GM18511 (cell line): ENCODE measurements at regions not wholly inside any gene's neighbourhood (a gene's known extent, or its start where the extent isn't known, plus 50 kb on each side); places are given as distances from the start of the nearest gene placed in this dataset.

ENCODE experiments used
- ATAC-seq: cut with Tn5 transposase; IDR thresholded peaks from one replicate; pipeline ENCODE4 v1.9.1; 2021; ENCODE audit warnings: mild to moderate bottlenecking, moderate library complexity; ENCODE audit not compliant: unreplicated experiment

GRCh38 chr1:38128511-38128910 lies 81.9 kb upstream of the POU3F1 start:
- ATAC-seq = no peak

DNA sequence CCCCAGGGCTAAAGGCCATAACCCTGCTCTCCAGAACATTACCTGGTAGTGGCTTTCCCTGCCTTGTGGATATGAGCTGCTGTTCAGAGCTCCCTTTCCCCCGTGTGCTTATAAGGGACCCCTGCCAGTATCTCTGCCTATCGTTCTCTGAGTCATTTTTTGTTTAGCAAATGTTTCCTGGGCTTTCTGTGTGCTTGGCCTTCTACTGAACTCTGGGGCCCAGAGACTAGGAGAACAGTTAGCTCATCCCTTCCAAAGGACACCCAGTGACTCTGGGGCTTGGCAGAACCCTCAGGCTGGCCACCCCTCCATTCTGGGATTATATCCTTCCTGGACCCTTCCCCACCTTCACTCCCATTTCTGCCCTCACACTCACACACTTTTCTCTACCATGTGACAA lies 80.8 kb upstream of the POU3F1 start:
- no peak for ATAC-seq

GRCh38 chr1:38126970-38127369 lies 80.4 kb upstream of the POU3F1 start:
- ATAC-seq = no peak

GRCh38 chr1:38125837-38126520 lies 79.4 kb upstream of the POU3F1 start:
- ATAC-seq = no peak

DNA sequence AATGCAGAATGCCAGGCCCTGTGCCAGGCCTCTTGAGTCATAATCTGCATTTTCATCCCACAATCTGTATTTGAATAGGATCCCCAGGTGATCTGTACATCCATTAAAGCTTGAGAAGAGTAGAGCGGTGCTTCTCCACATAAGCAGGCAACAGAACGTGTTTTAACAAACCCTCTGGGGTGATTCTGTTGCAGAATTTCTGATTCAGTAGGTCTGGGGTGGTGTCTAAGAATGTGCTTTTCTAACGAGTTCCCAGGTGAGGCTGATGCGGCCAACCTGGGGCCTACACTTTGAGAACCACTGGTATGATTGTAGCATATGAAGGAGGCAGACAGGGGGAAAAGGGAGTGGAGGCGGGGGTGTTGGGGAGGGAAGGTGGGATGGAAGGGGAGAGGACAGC lies 78.4 kb upstream of the POU3F1 start:
- no peak for ATAC-seq

- no peak for ATAC-seq
Observed at GRCh38 chr1:38123356-38124135, 77.0 kb upstream of the POU3F1 start.

GRCh38 chr1:38121231-38121680 lies 74.7 kb upstream of the POU3F1 start:
- no peak for ATAC-seq

GRCh38 chr1:38120552-38121230 lies 74.1 kb upstream of the POU3F1 start:
- ATAC-seq = no peak

DNA sequence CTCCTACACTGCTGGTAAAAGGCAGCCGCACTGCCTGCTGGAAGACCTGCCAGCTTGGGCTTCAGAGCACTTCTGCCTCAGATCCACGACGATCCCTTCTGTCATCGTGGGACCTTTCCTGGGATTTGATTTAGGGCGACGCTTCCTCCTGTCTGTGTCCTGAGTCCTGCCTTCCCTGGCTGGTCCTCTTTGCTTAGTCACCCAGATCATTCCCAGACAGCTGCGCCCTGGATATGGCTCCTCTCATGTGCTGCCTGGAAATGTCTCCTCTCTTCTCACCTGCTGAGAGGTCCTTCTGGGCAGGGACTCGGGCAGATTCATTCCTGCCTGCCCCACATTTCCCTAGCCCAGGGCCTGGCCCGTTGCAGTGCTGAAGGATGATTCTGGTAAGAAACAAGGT lies 72.4 kb upstream of the POU3F1 start:
- no peak for ATAC-seq

- no peak for ATAC-seq
Observed at GRCh38 chr1:38117444-38117887, 70.9 kb upstream of the POU3F1 start.

- no peak for ATAC-seq
Observed at GRCh38 chr1:38115682-38116202, 69.1 kb upstream of the POU3F1 start.

DNA sequence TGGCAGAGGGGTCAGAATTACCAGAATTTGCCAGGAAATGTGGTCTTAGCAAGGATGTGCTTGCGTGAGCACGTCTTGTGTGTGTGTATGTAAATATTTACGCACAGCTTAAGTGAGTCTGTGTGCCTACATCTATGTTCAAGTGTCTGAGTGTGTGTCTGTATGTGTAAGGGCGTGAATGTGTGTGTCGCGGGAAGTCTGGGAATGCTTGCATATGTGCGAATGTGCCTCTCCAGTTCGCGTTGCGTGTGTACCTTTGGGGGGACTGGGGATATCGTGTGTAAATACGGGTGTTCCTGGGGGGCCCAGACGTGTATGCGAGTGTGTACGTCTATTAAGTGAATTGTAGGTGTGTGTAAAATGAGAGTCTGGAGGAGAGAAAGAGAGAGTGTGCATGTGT lies 68.6 kb upstream of the POU3F1 start:
- no peak for ATAC-seq

DNA sequence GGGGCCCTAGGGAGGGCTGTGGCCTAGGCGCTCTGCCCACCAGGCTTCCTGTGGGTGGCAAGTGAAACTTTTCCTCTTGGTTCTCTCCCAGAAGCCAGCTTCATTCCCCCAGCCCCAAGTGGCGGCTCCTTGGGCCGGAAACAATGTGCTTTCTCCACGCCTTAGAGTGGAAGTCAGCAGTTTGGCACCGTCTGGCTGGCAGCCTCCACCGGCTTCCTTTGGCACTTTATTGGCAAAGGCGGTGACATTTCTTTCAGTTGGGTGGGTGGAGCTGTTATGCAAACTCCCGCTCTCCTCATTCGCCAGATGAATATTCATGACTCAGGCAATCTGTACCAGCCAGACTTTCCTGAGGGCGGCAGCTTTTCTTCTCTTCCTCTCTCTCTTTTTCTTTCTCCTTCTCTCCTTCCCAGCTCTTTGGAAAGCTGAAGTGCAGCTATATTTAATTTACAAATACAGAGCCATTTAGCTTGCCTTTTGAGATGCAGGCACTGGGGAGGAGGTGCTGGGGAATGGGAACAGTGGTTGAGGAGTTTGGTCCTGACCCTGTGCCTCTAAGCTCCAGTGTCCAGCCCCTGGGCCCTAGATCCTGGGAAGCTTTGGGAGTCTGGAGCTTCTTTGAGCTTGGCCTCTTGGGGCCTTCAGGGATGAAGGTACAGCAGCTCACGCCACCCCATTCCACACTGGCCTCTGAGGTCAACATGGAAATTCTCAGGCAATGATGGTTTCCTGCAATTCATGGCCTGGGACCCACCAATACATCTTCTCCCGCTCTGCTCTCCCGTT lies 67.8 kb upstream of the POU3F1 start:
- ATAC-seq = no peak

DNA sequence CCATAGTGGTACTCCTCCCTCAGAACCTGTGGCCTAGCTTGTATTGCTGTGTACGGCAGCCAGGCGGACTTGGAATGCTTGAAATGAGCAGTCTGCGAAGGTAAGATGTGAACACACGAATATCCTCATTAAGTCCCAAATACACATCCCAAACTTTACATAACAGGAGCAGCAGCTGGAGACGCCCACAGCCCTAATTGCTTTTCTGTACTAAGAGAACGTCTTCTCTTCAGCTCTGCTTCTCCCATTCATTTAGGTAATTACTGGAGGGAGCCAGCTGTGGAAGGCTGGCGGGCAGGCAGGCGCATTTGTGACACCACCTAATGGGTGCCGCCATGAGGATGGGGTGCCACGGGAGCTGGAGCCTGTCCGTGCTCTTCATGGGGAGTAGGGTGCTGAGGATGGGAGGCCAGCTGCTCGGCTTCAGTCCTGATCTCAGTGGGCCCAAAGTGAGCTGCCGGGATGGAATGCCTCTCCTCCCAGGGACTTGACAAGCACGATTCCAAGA lies 66.6 kb upstream of the POU3F1 start:
- ATAC-seq = no peak

- ATAC-seq = no peak
Observed at GRCh38 chr1:38111589-38111988, 65.0 kb upstream of the POU3F1 start.

GRCh38 chr1:38105267-38105666 lies 58.7 kb upstream of the POU3F1 start:
- no peak for ATAC-seq

DNA sequence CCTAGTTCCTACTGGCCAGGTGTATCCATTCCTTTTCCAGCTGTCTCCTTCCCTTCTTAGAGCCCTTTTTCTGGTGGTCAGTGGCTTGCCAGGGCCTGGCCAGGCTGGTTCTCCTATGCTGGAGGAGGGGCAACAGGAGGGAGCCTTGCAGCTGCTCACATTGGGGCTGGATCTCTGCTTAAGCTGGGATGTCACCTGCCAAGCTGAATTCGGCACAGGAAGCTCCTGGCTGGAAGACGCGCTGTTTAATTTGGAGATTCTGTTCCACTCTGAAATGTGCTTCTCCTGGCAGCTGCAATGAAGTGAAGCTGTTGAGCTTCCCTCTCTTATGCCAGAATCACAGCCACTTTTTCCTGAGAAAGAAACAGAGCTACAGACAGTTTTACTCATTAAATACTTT lies 56.0 kb upstream of the POU3F1 start:
- no peak for ATAC-seq

- ATAC-seq = no peak
Observed at GRCh38 chr1:38101037-38101785, 54.6 kb upstream of the POU3F1 start.

DNA sequence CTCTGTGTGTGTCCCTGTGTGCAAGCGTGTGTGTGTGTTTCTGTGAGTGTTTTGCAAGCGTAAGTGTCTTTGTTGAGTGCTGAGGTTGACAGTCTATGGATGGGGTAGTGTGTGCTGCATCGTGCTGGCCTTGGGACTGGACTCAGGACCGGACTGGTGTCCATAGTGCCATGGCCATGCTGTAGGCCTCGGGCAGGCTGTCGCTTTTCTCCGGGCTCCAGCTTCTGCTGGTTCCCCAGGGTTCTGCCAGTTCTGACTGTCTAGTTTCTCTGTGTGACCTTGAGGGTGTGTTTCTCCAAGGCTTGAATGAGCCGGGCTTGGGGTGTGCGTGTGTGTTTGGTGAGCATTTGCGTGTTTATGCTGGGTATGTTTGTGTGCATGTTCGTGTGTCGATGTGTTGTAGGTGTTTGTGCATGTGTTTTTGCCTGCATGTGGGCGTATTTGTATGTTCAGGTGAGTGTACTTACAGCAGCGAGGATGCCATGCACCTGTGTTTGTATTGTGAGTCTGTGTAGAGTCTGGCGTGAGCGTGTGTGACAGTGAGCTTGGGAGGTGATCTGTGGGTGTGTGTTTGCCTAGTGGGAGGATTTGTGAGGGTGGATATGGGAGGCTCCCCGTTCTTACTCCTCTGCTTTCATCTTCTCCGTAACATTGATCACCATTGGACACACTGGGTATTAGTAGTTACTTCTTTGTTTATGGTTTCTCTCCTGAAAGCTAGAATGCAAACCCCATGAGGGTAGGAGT lies 51.7 kb upstream of the POU3F1 start:
- no peak for ATAC-seq
